ENCODE measurements at regions not wholly inside any gene's neighbourhood (a gene's known extent, or its start where the extent isn't known, plus 50 kb on each side); places are given as distances from the start of the nearest gene placed in this dataset.

DNA sequence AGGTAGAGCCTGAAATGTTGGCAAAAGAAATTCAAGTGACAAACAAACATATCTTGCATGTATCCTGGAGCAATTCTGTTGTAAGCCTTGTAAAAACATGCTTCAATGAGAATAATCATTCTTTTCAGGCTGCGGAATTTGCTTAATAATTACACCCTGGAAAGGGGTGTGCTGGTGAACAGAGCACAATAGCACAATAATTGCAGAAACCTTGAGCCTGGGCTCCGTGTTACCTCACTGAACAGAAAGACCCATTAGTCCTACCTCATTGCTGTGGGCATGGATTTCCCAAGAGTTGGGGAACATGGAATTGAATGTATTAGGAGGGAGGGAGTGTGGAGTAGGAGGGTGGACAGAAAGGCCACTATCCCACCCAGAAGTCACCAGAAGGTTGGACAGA, 168.0 kb upstream of the ALKAL2 start:
- no peak for DNase-seq (ENCODE audit: low read depth in 4 of 4, low spot score in 3 of 4)

DNA sequence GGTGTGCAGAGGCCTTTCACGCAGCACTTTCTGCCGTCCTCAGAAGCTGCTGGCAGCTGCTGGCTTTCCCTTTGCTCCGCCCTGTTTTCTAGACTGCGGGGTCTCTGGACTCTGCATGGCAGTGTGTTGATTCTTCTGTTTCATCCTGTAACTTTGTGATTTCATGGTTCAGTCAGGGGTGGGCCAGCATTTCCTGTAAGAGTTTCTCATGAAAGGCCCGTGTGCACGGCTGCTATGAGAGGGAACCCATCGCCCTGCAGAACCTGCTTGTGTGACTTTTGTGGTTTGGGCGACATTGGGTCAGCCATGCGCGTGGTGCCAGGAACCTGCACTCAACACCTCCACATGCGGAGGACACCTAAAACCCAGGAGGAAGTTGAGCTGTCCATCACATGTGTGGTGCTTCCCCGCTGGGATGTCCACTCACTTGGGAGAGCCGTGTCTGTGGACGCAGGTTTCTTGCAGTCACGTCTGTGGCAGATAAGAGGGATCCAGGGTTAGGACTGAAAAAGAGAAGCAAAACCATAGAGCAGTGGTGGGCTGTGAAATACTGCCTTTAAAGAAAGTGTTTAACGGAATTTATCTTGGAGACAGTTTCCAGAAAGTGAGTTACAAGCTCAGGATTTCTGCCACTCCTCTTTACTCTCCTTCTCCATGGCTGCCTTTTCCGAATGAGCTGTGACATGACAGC, 167.3 kb upstream of the ALKAL2 start:
- DNase-seq (ENCODE audit: low read depth in 4 of 4, low spot score in 3 of 4): no peak

DNA sequence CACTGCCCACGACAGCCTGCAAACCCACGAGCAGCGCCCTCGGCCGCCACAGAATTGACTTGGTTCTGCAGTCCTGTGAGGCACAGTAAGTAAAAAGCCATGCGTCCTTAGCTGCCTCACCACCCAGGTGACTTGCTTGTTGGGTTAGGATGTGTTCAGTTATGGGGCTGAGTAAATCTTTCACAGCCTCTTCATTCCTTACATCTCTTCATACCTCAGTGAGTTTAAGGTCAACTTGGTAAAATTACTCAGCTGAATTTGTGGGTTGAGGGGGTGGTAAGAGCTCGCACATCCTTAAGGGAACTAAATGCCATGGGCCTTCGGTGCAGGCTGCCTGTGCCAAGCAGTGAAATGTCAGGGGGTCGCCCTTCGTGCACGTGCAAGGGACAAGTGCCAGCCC, 165.2 kb upstream of the ALKAL2 start:
- no peak for DNase-seq (ENCODE audit: low read depth in 4 of 4, low spot score in 3 of 4)

DNA sequence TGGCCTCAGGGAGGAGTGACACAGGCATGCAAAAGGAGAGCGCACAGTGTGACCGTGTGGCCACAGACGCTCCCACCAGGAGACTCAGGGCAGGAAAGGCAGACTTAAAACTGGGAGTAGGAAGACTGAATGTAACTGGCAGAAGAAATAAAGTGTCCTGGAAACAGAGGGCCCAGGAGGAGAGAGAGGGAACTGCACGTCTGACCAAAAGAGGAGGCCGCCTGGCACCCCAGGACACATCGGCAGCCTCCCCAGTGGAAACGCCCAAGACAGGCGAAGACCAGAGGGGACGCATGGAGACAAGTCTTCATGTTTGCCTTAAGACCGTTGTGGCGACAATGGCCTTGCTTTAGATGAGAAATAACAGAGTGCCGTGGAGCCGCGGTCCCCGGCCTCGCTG, 163.6 kb upstream of the ALKAL2 start:
- DNase-seq (ENCODE audit: low read depth in 4 of 4, low spot score in 3 of 4): no peak

DNA sequence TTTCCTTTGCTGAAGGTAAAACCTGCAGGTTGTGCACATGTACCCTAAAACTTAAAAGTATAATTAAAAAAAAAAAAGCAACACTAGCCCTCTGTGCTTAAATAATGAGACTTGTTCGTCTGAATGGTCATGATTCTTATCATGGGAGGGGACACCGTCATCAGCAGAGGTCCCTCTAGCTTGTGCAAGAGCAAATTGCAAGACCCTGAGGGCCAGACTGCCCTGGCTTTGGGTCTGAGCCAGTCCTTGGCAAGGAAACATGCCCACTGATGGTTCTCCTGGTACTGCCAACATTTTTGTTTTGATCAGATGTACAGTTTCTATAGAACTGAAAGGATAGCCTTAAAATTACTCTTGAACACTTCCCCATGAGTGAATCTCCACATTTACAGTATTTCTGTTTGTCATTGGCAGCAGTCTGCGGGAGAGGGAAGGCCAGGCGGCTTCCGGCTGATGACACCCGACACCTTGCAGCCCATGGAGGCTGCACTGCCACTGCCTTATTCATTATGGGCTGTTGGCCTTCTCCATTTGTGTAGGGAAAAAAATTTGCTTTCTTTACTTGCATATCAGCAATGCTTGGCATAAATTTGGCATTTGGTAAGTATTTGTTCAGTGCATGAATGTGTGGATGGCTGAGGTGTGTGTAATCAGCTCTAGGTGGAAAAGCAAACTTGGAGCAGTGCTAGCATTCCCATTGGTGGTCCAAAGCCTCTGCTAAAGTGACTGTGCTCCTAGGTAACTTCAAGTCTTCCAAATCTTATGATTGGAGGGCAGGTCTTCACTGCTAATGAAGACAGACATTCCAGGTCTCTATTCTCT, 161.6 kb upstream of the ALKAL2 start:
- no peak for DNase-seq (ENCODE audit: low read depth in 4 of 4, low spot score in 3 of 4)

DNA sequence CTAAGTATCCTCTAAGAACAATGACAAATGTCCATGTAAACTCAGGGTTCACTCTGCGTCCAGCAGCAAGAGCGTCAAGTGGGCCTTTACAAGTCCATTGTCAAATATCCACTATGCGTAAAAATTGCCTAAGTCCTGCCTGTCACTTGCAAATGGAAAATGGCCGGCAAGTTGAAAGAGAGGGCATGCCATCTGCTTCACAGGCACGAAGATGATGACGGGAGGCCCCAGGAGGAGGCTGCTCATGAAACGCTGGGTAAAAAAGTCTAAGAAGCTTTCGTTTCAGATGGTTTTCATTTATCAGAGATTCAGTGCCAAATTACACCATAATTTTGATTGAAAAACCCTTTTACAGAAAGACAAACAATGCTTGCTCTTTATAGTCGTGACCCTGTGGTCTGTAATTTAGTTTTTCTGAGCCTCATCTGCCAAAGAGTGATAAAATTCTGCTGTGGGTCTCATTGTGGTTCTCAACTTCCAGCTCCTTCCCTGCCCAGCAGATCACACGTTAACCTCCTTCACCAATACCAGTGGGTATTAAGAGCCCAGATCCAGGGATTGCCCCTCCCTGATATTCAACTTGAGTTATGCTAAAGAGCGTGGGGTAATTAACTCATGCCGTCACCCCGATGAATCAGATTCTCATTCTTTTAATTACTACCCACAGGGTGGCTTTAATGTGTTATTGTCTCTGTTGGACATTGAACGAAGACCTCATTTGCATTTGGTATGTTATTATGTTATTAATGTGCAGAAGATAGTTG, 160.2 kb upstream of the ALKAL2 start:
- DNase-seq (ENCODE audit: low read depth in 4 of 4, low spot score in 3 of 4): no peak

DNA sequence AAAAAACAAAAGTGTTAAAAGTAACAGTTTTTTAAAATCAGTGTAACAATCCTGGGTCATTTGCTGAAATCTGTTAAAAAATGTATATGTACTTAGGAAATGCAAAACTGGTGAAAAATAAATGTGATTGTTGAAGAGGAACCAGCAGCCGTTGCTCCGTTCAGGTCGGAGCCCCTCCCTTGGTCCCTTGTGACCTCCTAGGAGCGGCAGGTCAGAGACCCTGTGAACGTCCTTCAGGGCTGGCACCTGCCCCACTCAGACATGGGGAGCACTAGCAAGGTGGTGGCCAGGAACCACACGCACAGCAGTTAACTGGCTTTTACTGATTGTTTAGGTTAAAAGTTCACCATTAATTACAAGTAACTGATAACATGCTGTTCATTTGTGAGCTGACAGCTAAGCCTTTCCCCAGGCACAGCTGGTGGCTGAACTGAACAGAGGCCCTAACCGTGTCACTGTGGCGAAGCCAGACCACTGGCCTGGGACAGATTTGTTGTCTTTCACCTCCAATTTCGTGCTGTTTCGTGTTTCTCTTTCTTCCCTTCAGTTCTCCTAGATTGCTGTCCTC, 159.2 kb upstream of the ALKAL2 start:
- DNase-seq (ENCODE audit: low read depth in 4 of 4, low spot score in 3 of 4): no peak

DNA sequence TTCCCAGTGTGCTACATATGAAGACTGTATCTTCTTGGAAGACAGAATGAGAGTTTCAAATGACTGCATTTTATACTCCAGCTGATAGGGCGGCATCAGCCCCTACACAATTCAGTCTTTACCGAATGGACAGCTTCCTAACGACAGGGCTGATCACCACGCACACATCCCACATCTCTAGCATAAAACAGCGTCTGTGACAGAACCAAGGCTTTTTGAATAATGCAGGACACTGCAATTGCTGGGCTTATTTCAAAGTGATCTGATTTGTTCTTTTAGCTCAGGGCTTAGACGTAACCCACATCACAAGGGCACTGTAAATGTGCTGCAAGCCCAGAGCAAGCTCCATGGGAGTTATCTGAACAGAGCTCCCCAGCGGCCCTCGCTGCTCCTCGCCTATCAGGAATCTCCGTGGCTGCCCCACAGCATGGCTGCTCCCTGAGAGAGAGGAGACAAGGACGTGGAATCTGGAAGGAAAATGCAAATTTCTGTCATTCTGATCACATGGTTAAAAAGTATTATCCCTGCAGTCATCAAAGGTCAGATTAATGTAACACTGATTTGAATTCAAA, 158.5 kb upstream of the ALKAL2 start:
- DNase-seq (ENCODE audit: low read depth in 4 of 4, low spot score in 3 of 4): no peak

DNA sequence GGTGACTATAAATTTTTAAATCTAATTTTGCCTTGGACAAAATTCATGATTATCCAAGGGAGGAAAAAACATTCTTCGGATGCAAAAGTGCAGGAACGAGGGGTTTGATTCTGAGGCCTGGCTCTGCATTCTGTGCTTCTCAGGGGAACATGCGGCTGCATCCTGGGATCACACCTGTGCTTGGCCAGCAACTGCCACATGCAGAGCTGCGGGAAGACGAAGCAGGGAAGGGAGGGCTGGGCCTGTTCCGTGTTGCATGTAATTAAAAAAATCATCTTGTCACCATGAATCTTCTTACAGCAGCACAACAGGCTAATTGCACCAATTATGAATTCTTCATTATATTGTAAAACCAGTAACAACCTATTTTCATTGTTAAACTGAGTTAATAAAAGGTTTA, 158.0 kb upstream of the ALKAL2 start:
- DNase-seq (ENCODE audit: low read depth in 4 of 4, low spot score in 3 of 4): no peak

DNA sequence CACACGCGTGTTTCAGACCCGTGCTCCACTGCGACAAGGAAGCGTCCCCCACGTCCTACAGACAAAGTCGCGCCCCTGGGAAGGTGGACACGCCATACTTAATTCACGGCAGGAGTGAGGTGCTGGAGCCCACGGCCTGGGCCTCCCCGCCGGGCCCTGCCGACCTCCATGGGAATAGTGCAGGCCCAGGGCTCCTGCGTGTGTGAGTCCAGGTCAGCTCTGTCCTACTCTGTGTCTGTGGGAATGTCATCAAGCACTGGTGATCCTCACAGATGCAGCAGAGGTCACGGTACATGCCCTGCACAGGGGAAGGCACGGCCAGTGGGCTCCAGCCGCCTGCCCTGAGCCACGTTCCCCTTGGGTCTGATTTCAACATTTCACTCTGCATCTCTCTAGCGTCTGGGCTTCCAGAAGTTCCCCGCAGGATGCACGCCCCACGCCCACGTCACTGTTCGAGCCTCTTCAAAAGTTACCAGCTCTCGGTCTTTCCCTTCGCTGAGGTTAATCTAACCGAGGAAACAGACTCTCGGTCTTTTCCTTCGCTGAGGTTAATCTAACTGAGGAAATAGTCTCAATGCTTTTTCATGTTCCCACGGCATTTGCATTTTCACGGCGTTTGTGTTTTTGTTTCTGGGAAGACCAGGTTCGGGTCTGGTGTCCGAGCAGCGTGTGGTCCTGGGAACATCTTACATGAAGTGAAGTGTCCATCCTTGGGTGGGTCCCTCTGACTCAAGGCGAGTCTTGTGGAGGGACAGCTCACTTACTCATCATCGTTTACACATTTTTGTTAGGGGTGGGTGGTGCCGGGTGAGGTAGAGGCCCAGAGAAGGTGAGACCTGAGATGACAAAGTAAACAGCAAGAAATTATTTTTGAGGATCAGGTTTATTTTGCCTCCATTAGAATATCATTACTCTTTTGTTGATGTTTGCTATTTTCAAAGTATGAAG, 157.3 kb upstream of the ALKAL2 start:
- DNase-seq (ENCODE audit: low read depth in 4 of 4, low spot score in 3 of 4): no peak

DNA sequence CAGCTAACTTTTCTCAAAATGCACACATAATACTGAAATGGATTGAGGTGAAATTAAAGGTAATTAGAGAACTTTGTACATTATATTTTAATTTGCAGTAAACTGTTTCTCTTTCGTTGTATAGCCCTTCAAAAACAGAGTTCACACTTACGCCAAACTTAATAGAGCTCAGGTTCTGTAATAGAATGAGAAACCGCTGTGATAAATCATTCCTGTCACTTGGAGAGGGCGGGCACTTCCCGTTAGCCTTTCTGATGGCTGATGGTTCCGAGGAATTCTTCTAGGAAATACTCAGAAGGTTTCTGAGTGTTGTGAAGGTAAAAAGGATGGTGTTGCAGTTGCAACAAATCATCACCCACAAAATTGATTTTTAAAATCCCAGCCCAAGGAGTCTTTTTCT, 155.8 kb upstream of the ALKAL2 start:
- DNase-seq (ENCODE audit: low read depth in 4 of 4, low spot score in 3 of 4): peak in 1 of 4 donors; percentile 16

DNA sequence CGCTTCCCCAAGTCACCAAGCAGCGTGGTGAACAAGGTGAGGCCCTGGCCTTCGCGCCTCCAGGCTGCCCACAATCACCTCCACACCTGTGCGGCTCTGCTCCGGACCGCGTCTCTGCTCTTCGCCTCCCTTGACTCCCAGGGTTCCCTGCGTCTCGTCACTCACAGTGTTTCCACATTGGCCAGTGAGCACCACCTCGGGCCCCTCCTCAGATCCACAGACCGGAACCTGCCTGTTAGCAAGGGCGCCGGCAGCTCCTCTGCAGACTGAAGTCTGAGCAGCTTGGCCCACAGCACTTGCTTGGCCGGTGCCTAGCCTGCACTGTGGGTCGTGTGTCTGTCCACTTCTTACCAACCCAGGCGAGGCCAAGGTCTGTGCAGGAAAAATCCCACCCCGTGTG, 155.3 kb upstream of the ALKAL2 start:
- DNase-seq (ENCODE audit: low read depth in 4 of 4, low spot score in 3 of 4): peak in 1 of 4 donors; percentile 12

DNA sequence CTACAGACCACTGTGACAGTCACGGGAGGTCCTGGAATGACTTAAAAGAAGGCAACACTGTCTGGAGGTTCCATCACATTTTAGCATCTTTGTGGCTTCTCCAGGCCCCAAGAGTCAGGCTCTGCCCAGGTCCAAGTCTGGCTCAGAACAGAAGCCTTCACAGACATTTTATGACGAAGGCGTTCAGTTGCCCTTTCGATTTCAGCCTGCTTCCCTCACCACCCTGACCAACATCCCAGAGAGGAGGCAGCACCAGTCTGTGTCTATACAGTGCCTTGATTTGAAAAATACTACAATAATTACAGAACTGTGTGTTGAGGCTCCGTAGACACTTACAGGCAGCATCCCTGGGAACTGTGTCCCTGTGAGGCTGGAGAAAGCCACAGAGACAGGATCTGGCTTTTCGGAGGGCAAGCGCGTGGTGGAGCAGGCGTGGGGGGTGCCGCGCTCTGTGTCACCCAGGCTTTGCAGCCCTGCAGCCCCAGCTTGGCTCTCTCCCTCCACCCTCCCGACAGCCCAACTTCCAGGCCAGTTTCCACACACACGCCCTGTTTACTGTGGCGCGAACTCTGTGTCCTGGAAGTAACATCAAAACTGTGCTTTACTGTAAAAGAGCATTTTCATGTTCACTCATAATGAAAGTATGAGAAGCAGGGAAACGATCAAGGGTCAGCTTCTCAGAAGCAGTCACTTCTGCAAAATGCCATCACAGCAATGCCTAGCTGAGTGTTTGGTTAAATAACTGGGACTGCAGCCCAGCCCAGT, 153.5 kb upstream of the ALKAL2 start:
- no peak for DNase-seq (ENCODE audit: low read depth in 4 of 4, low spot score in 3 of 4)

DNA sequence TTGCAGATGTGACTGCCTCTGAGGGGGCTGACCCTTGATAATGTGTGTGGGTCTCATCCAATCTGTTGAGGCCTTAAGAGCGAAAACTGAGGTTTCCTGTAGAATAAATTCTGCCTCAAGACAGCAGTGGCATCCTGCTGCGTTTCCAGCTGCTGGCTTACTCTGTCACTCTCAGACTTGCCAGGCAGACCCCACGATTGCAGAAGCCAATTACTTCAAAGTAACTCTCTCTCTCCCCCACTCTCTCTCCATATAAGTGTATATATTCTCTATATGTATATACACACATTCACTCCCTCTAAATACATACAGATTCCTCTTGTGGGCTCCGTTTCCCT, 152.5 kb upstream of the ALKAL2 start:
- DNase-seq (ENCODE audit: low read depth in 4 of 4, low spot score in 3 of 4): no peak

DNA sequence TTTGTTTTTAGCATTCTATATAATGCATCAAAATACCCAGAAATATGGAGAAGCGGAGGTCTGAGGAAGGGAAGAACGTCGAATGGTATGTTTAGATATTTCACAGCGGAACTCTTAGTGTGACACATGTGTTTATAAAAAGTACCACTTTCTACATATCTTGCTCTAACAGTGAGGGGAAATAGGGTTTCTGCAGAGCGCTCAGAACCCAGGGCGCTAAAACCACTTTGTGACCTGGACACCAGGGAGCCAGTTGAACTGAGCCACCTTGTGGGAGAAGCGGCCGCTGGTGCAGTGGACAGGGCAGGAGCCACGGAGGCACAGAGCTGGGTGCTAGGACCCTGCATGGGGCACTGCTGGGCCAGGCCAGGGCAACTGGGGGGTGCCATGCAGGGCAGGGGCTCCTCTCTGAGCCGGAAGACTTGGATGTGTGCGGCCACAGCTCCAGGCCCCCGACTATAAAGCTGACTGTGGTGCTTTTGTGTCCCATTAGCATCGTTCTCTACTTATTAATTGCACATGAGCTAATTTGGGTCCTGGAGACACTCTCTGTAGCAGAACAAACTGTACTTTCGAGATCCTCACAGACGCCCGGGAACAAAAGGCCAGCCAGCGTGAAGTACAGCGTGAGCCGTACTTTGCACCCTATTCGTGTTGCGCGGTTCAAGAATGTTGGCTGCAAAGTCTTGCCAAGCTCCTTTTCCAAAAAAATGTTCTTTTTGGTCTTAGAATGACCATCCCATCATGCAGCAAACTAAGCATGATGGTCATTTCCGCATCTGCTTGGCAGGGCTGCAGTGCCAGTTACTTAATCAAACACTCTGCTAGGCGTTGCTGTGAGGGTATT, 151.9 kb upstream of the ALKAL2 start:
- no peak for DNase-seq (ENCODE audit: low read depth in 4 of 4, low spot score in 3 of 4)

DNA sequence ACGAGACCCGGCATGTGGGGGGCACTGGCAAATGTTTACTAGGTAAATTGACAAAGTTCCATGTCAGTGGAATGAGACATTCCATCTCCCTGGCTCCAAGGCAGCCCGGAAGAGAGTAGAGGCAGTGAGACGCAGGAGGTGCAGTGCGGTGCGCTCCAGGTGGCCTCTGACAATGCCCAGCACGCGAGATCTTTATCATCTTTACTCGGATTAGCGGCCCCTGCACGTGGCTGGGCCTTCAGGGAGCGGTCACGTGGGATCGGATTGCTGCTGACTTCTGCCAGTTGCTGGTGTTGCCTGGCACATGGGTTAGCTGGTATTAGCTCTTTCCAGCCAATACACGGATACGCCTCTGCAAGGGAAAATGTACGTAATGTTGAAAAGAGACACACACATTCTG, 151.2 kb upstream of the ALKAL2 start:
- DNase-seq (ENCODE audit: low read depth in 4 of 4, low spot score in 3 of 4): no peak

DNA sequence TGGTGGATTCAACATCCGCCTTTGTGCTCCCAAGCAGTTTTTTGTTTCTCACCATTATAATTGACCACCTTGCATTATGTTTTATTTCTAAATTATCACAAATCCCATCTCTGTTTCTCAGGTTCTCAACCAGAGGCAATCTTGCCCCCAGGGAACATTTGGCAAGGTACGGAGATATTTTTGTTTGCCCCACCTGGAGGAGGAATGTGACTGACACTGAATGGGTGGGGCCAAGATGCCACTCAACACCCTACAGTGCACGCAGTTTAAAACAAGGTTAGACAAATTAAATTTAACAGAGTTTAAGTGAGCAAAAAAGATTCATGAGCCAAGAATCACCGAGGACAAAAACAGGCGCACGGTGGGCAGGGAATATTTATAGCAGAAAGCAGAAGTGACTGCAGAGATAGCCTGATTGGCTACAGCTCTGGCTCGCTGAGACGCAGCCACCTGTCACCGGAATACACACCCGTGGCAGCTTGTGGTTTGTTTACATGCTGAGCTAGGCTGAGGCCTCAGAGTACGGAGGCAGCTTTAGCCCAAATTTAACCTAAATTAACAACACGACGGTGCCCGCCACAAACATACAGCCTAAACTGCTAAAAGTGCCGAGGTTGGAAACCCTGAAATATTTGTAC, 150.0 kb upstream of the ALKAL2 start:
- DNase-seq (ENCODE audit: low read depth in 4 of 4, low spot score in 3 of 4): no peak

DNA sequence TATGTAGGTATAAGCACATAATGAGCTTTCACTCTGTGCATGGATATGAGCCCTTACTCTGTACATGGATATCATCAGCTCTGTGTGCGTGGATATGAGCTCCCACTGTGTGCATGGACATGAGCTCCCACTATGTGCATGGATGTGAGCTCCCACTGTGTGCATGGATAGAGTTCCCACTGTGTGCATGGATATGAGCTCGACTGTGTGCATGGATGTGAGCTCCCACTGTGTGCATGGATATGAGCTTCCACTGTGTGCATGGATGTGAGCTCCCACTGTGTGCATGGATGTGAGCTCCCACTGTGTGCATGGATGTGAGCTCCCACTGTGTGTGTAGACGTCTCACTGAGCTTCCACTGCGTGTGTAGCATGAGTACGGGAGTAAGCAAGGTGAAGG, 149.3 kb upstream of the ALKAL2 start:
- no peak for DNase-seq (ENCODE audit: low read depth in 4 of 4, low spot score in 3 of 4)

All from left renal pelvis (tissue), 4 donors.